HG03097 (cell line): ENCODE measurements at regions not wholly inside any gene's neighbourhood (a gene's known extent, or its start where the extent isn't known, plus 50 kb on each side); places are given as distances from the start of the nearest gene placed in this dataset.

Experiments
- ATAC-seq: cut with Tn5 transposase; IDR thresholded peaks from one replicate; pipeline ENCODE4 v1.9.1; 2021; ENCODE audit not compliant: unreplicated experiment, low FRiP score

- ATAC-seq = no peak
Measured at GRCh38 chr2:81624825-81625224, 1320.3 kb upstream of the LRRTM1 start.

- no peak for ATAC-seq
Measured at GRCh38 chr2:81600088-81600487, 1295.5 kb upstream of the LRRTM1 start.

- no peak for ATAC-seq
Measured at GRCh38 chr2:81598453-81598852, 1293.9 kb upstream of the LRRTM1 start.

GRCh38 chr2:81589406-81589805 is 1284.9 kb upstream of the LRRTM1 start:
- ATAC-seq = no peak

GRCh38 chr2:81583311-81584108 is 1279.0 kb upstream of the LRRTM1 start:
- no peak for ATAC-seq

GRCh38 chr2:81576713-81577112 is 1272.2 kb upstream of the LRRTM1 start:
- no peak for ATAC-seq

GRCh38 chr2:81551040-81551634 is 1246.6 kb upstream of the LRRTM1 start:
- no peak for ATAC-seq

- ATAC-seq = no peak
Measured at GRCh38 chr2:81550277-81550676, 1245.7 kb upstream of the LRRTM1 start.

- no peak for ATAC-seq
Measured at GRCh38 chr2:81549646-81550045, 1245.1 kb upstream of the LRRTM1 start.

GRCh38 chr2:81545626-81546025 is 1241.1 kb upstream of the LRRTM1 start:
- ATAC-seq = no peak

- no peak for ATAC-seq
Measured at GRCh38 chr2:81542119-81542518, 1237.6 kb upstream of the LRRTM1 start.

- ATAC-seq = no peak
Measured at GRCh38 chr2:81529944-81530343, 1225.4 kb upstream of the LRRTM1 start.

GRCh38 chr2:81528852-81529480 is 1224.4 kb upstream of the LRRTM1 start:
- ATAC-seq = peak; percentile 78

- ATAC-seq = no peak
Measured at GRCh38 chr2:81523344-81523743, 1218.8 kb upstream of the LRRTM1 start.

- ATAC-seq = no peak
Measured at GRCh38 chr2:81513328-81513727, 1208.8 kb upstream of the LRRTM1 start.

GRCh38 chr2:81505586-81505985 is 1201.0 kb upstream of the LRRTM1 start:
- ATAC-seq = no peak

- no peak for ATAC-seq
Measured at GRCh38 chr2:81495556-81495955, 1191.0 kb upstream of the LRRTM1 start.

- no peak for ATAC-seq
Measured at GRCh38 chr2:81483254-81483653, 1178.7 kb upstream of the LRRTM1 start.

- no peak for ATAC-seq
Measured at GRCh38 chr2:81481994-81482368, 1177.4 kb upstream of the LRRTM1 start.

GRCh38 chr2:81481242-81481993 is 1176.9 kb upstream of the LRRTM1 start:
- ATAC-seq = no peak

GRCh38 chr2:81467096-81467495 is 1162.5 kb upstream of the LRRTM1 start:
- no peak for ATAC-seq
